Fibroblast of pulmonary artery (primary cell): ENCODE measurements at regions not wholly inside any gene's neighbourhood (a gene's known extent, or its start where the extent isn't known, plus 50 kb on each side); places are given as distances from the start of the nearest gene placed in this dataset.
"Not testable (repeated sequence)": the region's sequence is repeated elsewhere in the genome, so short reads cannot be mapped to it uniquely, and the experiment has no call there.

ENCODE experiments used
- DNase-seq: peaks from one replicate; pipeline ENCODE4 v3.0.0-alpha.2; 2010; ENCODE audit warnings: low read depth
- H3K4me3 ChIP-seq: replicated peaks from 2 replicates; pipeline ENCODE4 v1.5.1; 2011; ENCODE audit warnings: low read depth, mild to moderate bottlenecking, control low read depth, low read length, moderate library complexity
- CTCF ChIP-seq: IDR thresholded peaks from 2 replicates; pipeline ENCODE4 v1.5.1; 2011; ENCODE audit warnings: mild to moderate bottlenecking, control low read depth, low read length, inconsistent platforms; ENCODE audit errors: missing control alignments

GRCh38 chr2:195333869-195334268 lies 323.2 kb upstream of the SLC39A10 start:
- TF ChIP-seq CTCF = no peak
- H3K4me3 ChIP-seq = no peak overlapping the region
- DNase-seq = no peak

GRCh38 chr2:195331966-195332365 lies 325.1 kb upstream of the SLC39A10 start:
- no peak for DNase-seq
- TF ChIP-seq CTCF = no peak
- H3K4me3 ChIP-seq = no peak overlapping the region

GRCh38 chr2:195331129-195331528 lies 325.9 kb upstream of the SLC39A10 start:
- no peak for TF ChIP-seq CTCF

GRCh38 chr2:195330513-195330956 lies 326.5 kb upstream of the SLC39A10 start:
- TF ChIP-seq CTCF = no peak
- no peak overlapping the region for H3K4me3 ChIP-seq
- DNase-seq = no peak

More at GRCh38 chr2:195331129-195331528, 325.9 kb upstream of the SLC39A10 start:
- H3K4me3 ChIP-seq = no peak overlapping the region
- no peak for DNase-seq

- not testable (repeated sequence) for DNase-seq, H3K4me3 ChIP-seq
Observed at GRCh38 chr2:195329784-195330183, 327.2 kb upstream of the SLC39A10 start.

GRCh38 chr2:195326537-195326936 lies 330.5 kb upstream of the SLC39A10 start:
- TF ChIP-seq CTCF = no peak
- no peak overlapping the region for H3K4me3 ChIP-seq
- DNase-seq = no peak

GRCh38 chr2:195322324-195322723 lies 334.7 kb upstream of the SLC39A10 start:
- TF ChIP-seq CTCF = no peak
- no peak overlapping the region for H3K4me3 ChIP-seq
- no peak for DNase-seq
